ENCODE measurements at regions not wholly inside any gene's neighbourhood (a gene's known extent, or its start where the extent isn't known, plus 50 kb on each side); places are given as distances from the start of the nearest gene placed in this dataset.

DNA sequence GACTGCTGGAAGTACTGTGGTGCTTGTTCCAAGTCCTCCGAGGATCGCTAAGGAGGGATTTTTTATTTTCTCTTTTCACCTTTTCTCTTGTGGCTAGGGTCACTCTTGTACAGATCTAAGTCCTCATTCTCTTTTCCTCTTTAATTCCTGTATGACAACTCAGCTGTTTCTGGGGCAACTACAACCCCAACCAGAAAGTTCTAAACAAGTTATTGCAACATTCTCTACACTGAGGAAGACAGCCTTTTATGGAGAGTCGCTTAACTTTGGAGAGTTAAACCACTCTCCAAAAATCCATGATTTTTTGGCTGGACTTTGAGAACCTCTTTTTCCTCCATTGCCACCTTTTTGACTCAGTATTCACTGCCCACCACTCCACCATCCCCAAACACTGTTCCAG, 74.0 kb upstream of the SESTD1 start:
- TF ChIP-seq, protein P1, sequence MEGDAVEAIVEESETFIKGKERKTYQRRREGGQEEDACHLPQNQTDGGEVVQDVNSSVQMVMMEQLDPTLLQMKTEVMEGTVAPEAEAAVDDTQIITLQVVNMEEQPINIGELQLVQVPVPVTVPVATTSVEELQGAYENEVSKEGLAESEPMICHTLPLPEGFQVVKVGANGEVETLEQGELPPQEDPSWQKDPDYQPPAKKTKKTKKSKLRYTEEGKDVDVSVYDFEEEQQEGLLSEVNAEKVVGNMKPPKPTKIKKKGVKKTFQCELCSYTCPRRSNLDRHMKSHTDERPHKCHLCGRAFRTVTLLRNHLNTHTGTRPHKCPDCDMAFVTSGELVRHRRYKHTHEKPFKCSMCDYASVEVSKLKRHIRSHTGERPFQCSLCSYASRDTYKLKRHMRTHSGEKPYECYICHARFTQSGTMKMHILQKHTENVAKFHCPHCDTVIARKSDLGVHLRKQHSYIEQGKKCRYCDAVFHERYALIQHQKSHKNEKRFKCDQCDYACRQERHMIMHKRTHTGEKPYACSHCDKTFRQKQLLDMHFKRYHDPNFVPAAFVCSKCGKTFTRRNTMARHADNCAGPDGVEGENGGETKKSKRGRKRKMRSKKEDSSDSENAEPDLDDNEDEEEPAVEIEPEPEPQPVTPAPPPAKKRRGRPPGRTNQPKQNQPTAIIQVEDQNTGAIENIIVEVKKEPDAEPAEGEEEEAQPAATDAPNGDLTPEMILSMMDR (IDR thresholded peaks at IDR 0.05), result no peak
- H3K27me3 ChIP-seq, result no peaks in the 10 kb centered on the region
- no peaks in the 10 kb centered on the region for H3K9me3 ChIP-seq (replicated peaks in 1 of 3)
- intact Hi-C loops (cut with DNase I), result loop anchor here in 1 of 2 donors (5.0 kb wide), 1 partner anchor 121 kb away; no protein-coding TSS in a partner anchor
- 79 to 85% (median 81%) methylated on average over 3 of the region's 3 CpGs for WGBS, 4 donors
- H3K27ac ChIP-seq, result no peak overlapping the region
- no peak for DNase-seq
- no peak overlapping the region for H3K4me3 ChIP-seq
- no peaks in the 10 kb centered on the region for H3K4me1 ChIP-seq (replicated peaks in 1 of 2)
- no peaks in the 10 kb centered on the region for H3K36me3 ChIP-seq (replicated peaks in 1 of 2)

DNA sequence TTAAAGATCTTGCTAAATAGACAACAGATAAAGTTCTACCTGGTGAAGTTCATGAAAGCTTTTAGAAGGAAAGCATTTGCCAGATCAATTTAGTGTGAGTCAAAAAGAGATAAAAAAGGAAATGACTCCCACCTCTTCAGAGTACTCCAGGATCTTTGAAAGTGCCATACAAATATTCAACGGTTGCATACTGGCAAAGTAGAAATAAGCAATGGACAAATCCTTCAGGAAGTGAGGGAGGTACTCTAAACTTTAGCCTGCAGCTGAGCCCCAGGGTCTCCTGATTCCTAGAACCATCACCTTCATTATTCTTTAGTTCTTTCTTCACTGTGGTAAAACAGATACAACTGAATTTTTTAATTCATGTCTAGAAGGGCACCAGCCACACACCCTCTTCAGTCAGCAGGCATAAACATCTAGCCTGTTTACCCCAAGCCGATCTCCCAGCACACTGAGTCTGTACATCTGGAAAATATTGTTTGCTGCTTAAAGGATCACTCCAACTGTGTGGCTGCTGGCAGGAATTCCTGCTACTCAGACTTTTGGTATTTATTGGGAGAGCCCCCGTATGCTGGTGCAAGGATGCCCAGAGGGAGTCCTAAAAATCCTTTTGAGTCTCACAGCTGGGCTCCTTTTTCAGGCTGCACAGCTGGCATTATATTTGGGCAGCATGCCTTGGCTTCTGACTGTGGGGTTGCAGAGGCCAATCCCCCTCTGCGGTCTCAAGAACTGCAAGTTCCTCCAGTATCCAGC, 72.3 kb upstream of the SESTD1 start:
- 65 to 87% (median 72%) methylated on average over 4 of the region's 4 CpGs for WGBS, 4 donors
- H3K27me3 ChIP-seq, result no peaks in the 10 kb centered on the region
- H3K36me3 ChIP-seq (replicated peaks in 1 of 2), result no peaks in the 10 kb centered on the region
- intact Hi-C loops (cut with DNase I), result loop anchor here in 1 of 2 donors (5.0 kb wide), 1 partner anchor 120 kb away; no protein-coding TSS in a partner anchor
- no peak overlapping the region for H3K4me3 ChIP-seq
- H3K27ac ChIP-seq, result no peak overlapping the region
- TF ChIP-seq, protein P1 (IDR thresholded peaks at IDR 0.05), result no peak
- TF ChIP-seq POLR2A (IDR thresholded peaks at IDR 0.05), result no peak
- no peak for DNase-seq
- H3K4me1 ChIP-seq (replicated peaks in 1 of 2), result no peaks in the 10 kb centered on the region
- H3K9me3 ChIP-seq (replicated peaks in 1 of 3), result no peaks in the 10 kb centered on the region

DNA sequence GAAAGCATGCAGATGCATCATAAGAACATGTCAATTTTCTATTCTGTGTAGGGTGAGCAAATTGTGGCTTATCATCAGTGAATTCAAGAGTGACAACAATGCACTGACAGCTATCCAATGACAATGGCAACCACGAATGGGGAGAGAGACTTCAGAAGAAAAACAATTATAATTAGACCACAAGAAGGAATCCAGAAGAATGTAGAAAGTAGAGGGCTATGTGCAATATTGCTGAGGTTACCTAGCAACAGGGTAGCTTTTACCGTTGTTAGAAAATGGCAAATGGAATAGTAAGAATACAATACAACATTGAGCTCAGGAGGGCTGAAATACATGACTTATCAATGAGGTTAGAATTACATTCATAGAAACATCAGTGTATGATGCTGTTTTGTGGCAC, 71.1 kb upstream of the SESTD1 start:
- 70 to 83% (median 76%) methylated on average over 2 of the region's 2 CpGs for WGBS, 4 donors
- intact Hi-C loops (cut with DNase I), result loop anchor here in 1 of 2 donors (5.0 kb wide), 1 partner anchor 118 kb away; no protein-coding TSS in a partner anchor
- Histone ChIP-seq H3K4me3 (no peak overlapping the region), H3K27me3 (no peaks in the 10 kb centered on the region), H3K27ac (no peak overlapping the region), H3K9me3 (replicated peaks in 1 of 3) (no peaks in the 10 kb centered on the region), H3K36me3 (replicated peaks in 1 of 2) (no peaks in the 10 kb centered on the region), H3K4me1 (replicated peaks in 1 of 2) (no peaks in the 10 kb centered on the region)
- no peak for DNase-seq
- TF ChIP-seq, protein P1 (IDR thresholded peaks at IDR 0.05), result no peak
- no peak for TF ChIP-seq POLR2A (IDR thresholded peaks at IDR 0.05)

GRCh38 chr2:179332903-179333302, 68.3 kb upstream of the SESTD1 start:
- no peak for TF ChIP-seq POLR2A (IDR thresholded peaks at IDR 0.05)
- TF ChIP-seq, protein P1 (IDR thresholded peaks at IDR 0.05), result no peak
- H3K4me3 ChIP-seq, result no peak overlapping the region
- no peak overlapping the region for H3K27ac ChIP-seq
- 25 to 33% (median 29%) methylated on average over 2 of the region's 2 CpGs for WGBS, 4 donors
- H3K36me3 ChIP-seq (replicated peaks in 1 of 2), result no peaks in the 10 kb centered on the region
- H3K4me1 ChIP-seq (replicated peaks in 1 of 2), result no peaks in the 10 kb centered on the region
- intact Hi-C loops (cut with DNase I), result no loop called here
- DNase-seq, result no peak
- no peaks in the 10 kb centered on the region for H3K27me3 ChIP-seq
- H3K9me3 ChIP-seq (replicated peaks in 1 of 3), result no peaks in the 10 kb centered on the region
